Omental fat pad (tissue), 3 donors: ENCODE measurements at regions not wholly inside any gene's neighbourhood (a gene's known extent, or its start where the extent isn't known, plus 50 kb on each side); places are given as distances from the start of the nearest gene placed in this dataset.

Experiments used
- ATAC-seq: fragments of 150-250 bp; one replicate; pipeline ENCODE4 v1.9.1; 2016; ENCODE audit warnings: mild to moderate bottlenecking, moderate library complexity; ENCODE audit not compliant: low FRiP score
- DNase-seq: peaks from one replicate; pipeline ENCODE4 v3.0.0-alpha.2; 2019; ENCODE audit warnings: low spot score
- TF ChIP-seq, protein P1 (sequence below), 3 donors: fragments of 450-650 bp; IDR thresholded peaks; one replicate each; pipeline ENCODE4 v1.5.1; 2016 to 2017; ENCODE audit warnings: antibody characterized with exemption in 3 of 3, mild to moderate bottlenecking in 3 of 3, moderate library complexity in 2 of 3

- TF ChIP-seq, protein P1, sequence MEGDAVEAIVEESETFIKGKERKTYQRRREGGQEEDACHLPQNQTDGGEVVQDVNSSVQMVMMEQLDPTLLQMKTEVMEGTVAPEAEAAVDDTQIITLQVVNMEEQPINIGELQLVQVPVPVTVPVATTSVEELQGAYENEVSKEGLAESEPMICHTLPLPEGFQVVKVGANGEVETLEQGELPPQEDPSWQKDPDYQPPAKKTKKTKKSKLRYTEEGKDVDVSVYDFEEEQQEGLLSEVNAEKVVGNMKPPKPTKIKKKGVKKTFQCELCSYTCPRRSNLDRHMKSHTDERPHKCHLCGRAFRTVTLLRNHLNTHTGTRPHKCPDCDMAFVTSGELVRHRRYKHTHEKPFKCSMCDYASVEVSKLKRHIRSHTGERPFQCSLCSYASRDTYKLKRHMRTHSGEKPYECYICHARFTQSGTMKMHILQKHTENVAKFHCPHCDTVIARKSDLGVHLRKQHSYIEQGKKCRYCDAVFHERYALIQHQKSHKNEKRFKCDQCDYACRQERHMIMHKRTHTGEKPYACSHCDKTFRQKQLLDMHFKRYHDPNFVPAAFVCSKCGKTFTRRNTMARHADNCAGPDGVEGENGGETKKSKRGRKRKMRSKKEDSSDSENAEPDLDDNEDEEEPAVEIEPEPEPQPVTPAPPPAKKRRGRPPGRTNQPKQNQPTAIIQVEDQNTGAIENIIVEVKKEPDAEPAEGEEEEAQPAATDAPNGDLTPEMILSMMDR (IDR thresholded peaks at IDR 0.05) = no peak
- no peak for DNase-seq
- no peak for ATAC-seq
These were observed 80.0 kb upstream of the CCDC190 start for GRCh38 chr1:162941024-162941423.

DNA sequence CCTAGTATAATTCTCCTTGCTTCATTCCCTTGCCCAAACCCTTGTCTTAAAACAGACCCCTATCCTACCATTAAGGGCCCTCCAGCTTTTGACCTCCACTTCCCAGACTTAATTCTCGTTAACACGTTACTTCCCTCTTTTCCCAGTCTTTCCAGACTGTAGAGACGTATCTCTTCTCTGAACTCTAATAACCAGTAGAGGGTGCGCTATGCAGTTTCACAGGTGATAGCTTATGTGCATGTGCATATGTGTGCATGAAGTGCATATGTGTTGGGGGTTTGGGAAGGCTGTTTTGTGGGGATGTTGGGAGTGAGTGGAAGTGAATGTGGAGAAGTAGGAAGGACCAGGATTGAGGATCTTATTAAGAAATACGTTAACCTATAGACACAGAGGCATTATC, 78.1 kb upstream of the CCDC190 start:
- ATAC-seq = no peak
- DNase-seq = no peak
- TF ChIP-seq, protein P1 (IDR thresholded peaks at IDR 0.05) = no peak

DNA sequence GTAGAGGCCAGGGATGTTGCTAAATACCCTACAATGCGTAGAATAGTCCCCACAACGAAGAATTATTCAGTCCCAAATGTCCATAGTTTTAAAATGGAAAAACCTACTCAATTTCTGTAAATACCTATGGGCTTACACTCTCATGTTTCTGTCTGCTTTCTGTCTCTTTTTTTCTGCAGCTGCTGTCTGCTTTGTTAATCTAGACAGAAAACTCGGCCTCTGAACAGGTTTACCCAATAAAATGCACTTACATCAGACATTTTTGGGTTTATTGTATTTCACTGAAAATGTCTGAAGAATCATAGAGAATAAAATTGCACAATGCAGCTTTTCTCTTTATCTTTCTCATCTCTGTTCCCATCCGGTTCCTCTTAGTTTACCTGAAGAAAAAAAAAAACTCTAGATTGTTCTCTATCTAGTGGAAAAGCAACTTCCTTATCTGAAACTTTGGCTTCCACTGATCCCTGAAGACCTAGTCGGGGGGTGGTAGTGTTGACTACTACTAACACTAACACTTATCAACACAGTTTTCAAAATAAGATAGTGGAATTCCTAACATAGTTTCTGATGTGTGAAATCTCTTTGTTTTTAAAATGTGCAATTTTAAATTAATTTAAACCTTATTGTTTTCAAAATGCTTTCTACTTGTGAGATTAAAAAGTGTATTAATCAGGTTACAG, 76.9 kb upstream of the CCDC190 start:
- TF ChIP-seq, protein P1 (IDR thresholded peaks at IDR 0.05) = no peak
- ATAC-seq = no peak
- DNase-seq = no peak

- TF ChIP-seq, protein P1 (IDR thresholded peaks at IDR 0.05) = no peak
- ATAC-seq = no peak
- DNase-seq = no peak
These were observed 70.1 kb upstream of the CCDC190 start for GRCh38 chr1:162930976-162931560.

- TF ChIP-seq, protein P1 (IDR thresholded peaks at IDR 0.05) = no peak
- DNase-seq (no peak), ATAC-seq (no peak)
These were observed 69.6 kb upstream of the CCDC190 start for GRCh38 chr1:162930532-162930931.

DNA sequence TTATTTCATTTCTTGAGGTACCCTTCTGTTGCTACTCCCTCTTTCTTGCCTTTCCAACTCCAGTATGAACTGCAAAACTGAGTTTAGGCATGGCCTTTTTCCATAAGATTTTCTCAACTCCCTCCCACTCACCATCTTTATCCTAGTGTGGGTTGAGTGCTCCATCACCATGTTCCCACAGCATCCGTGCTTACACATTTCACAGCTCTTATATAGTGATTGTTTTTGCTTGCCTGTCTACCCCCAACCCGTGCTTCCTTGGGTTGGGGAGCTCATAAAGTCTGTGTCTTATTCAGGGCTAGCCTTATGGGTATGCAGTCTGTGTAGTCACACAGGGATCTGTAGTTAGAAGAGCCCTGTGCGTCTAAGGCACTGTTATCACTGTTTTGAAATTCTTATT, 68.2 kb upstream of the CCDC190 start:
- DNase-seq = no peak
- TF ChIP-seq, protein P1 (IDR thresholded peaks at IDR 0.05) = no peak
- no peak for ATAC-seq

GRCh38 chr1:162928141-162928540, 67.2 kb upstream of the CCDC190 start:
- TF ChIP-seq, protein P1 (IDR thresholded peaks at IDR 0.05) = no peak
- DNase-seq = no peak

More at GRCh38 chr1:162928141-162928540, 67.2 kb upstream of the CCDC190 start:
- no peak for ATAC-seq
